ENCODE measurements at regions not wholly inside any gene's neighbourhood (a gene's known extent, or its start where the extent isn't known, plus 50 kb on each side); places are given as distances from the start of the nearest gene placed in this dataset.

DNA sequence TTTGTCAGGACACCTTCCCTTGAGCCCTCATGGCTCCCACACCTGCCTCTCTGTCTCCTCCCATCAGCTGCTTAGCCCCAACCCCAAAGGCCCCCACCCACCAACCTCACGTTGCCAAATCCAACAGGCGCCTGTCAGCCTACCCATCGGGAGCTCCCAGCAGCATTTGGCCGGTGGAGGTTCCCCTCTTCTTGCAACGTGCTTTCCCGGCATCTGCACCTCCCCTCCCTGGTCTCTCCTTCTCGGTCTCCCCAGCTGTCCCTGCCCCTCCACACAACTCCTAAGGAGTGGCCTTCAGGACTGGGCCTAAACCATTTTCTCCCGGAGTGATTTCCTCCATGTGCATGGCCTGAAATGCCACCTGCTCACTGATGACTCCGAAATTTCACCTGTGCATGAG lies 71.9 kb downstream of the KLHDC7A start:
- no peak overlapping the region for H3K4me3 ChIP-seq (ENCODE audit: control insufficient read depth, low read depth, low read length)
- TF ChIP-seq, protein P1, sequence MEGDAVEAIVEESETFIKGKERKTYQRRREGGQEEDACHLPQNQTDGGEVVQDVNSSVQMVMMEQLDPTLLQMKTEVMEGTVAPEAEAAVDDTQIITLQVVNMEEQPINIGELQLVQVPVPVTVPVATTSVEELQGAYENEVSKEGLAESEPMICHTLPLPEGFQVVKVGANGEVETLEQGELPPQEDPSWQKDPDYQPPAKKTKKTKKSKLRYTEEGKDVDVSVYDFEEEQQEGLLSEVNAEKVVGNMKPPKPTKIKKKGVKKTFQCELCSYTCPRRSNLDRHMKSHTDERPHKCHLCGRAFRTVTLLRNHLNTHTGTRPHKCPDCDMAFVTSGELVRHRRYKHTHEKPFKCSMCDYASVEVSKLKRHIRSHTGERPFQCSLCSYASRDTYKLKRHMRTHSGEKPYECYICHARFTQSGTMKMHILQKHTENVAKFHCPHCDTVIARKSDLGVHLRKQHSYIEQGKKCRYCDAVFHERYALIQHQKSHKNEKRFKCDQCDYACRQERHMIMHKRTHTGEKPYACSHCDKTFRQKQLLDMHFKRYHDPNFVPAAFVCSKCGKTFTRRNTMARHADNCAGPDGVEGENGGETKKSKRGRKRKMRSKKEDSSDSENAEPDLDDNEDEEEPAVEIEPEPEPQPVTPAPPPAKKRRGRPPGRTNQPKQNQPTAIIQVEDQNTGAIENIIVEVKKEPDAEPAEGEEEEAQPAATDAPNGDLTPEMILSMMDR (conservative IDR thresholded peaks at IDR 0.05; ENCODE audit: control insufficient read depth, insufficient read depth, low read depth, low read length): no peak
- no peak for DNase-seq (ENCODE audit: low read depth)

DNA sequence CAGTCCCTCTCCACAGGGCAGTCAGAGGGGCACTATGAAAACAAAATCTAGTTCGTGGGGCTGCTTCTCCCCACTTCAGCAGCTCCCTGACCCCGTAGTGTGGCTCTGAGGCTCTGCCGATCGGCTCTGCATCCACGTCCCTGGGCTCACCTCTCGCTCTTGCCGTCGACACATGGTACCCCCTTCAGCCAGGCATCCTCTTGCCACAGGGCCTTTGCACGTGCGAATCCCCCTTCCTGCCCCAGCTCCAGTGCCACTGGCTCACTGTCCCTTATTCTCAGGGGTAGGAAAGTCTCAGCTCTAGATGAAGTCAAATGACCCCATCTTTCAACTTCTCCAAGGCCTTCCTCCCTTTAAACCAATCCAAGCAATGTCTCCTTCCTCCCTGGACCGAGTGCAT lies 72.7 kb downstream of the KLHDC7A start:
- TF ChIP-seq, protein P1 (conservative IDR thresholded peaks at IDR 0.05; ENCODE audit: control insufficient read depth, insufficient read depth, low read depth, low read length): no peak

DNA sequence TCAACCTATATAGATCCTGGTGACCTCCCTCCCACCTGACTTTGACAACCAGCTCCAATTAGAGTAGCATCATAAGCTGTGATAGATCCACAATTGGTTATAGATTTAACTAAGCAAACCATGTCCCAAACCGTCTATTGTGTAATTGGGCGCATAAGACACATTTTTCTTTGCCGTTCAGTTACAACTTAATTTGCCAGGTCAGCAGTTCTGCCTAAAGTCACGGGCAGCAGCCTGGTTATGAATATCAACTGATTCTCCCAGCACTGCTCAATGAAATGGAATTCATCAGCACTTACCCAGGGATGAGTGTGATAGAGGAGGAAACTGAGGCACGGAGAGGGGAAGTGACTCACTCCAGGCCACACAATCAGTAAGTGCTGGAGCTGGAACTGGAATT lies 73.4 kb downstream of the KLHDC7A start:
- no peak for DNase-seq (ENCODE audit: low read depth)
- TF ChIP-seq, protein P1 (conservative IDR thresholded peaks at IDR 0.05; ENCODE audit: control insufficient read depth, insufficient read depth, low read depth, low read length): no peak
- no peak overlapping the region for H3K4me3 ChIP-seq (ENCODE audit: control insufficient read depth, low read depth, low read length)

More for the DNA sequence above, 72.7 kb downstream of the KLHDC7A start:
- no peak overlapping the region for H3K4me3 ChIP-seq (ENCODE audit: control insufficient read depth, low read depth, low read length)
- no peak for DNase-seq (ENCODE audit: low read depth)

DNA sequence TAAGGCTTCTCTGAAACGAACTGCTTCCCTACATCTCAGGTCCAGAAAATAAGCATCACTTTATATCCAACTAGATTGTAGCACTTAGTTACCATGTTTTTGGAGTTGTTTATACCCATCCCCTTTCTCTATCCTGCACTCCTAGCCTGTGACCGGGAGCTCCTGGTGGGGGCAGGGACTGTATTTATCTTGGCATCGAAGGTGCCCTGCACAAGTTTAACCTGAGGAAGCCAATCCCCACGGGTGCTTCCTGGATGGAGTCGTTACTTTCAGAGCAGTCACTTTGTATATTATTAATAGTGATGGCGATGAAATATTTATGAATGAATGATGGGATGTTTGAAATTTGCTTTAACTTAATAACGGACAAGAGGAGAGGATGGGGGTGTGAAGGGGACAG lies 73.9 kb downstream of the KLHDC7A start:
- TF ChIP-seq, protein P1 (conservative IDR thresholded peaks at IDR 0.05; ENCODE audit: control insufficient read depth, insufficient read depth, low read depth, low read length): no peak
- no peak overlapping the region for H3K4me3 ChIP-seq (ENCODE audit: control insufficient read depth, low read depth, low read length)
- DNase-seq (ENCODE audit: low read depth): no peak

DNA sequence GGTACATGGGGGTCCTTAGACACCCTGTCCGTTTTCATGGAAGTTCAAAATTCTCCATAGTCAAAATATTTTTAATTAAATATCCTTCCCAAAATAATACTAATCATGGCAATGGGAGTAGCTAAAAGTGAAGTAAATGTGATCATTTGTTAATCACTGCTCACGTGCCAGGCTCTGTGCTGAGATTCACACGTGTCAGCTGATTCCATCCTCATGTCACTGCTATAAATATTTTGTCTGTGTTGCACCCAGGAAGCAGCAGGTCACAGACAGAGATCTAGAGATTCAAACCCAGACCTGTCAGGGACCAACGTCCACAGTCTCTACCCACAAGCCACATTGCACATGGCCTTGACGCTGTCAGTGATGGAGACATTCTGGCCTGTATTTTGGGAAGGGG lies 74.3 kb downstream of the KLHDC7A start:
- no peak overlapping the region for H3K4me3 ChIP-seq (ENCODE audit: control insufficient read depth, low read depth, low read length)
- TF ChIP-seq, protein P1 (conservative IDR thresholded peaks at IDR 0.05; ENCODE audit: control insufficient read depth, insufficient read depth, low read depth, low read length): no peak
- DNase-seq (ENCODE audit: low read depth): no peak

DNA sequence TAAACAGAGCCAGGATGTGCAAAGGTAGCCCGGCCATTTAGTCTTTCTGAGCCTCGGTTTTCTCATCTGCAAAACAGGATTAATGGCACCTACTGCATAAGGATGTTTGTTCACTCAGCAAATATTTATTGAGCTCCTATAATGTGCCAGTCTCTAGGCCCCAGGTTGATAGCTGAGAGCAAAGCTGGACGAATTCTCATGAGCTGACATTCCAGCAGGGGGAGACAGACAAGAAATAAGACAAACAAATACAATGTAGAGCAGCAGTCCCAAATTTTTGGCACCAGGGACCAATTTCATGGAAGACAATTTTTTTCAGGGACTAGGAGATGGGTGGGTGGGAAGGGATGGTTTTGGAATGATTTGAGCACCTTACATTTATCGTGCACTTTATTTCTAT lies 74.3 kb upstream of the PAX7 start:
- DNase-seq (ENCODE audit: low read depth): peak; percentile 26
- H3K4me3 ChIP-seq (ENCODE audit: control insufficient read depth, low read depth, low read length): no peak overlapping the region

More for the DNA sequence above, 74.3 kb upstream of the PAX7 start:
- TF ChIP-seq, protein P1 (conservative IDR thresholded peaks at IDR 0.05; ENCODE audit: control insufficient read depth, insufficient read depth, low read depth, low read length): peak; percentile 34
